Stimulated activated naive CD4-positive, alpha-beta T cell treated with Interleukin-2 at 50 U/mL for 16 hours (primary cell): ENCODE measurements at regions not wholly inside any gene's neighbourhood (a gene's known extent, or its start where the extent isn't known, plus 50 kb on each side); places are given as distances from the start of the nearest gene placed in this dataset.

ENCODE experiments used
- DNase-seq: peaks from one replicate; lab custom pipeline; 2025; lab: John Stamatoyannopoulos, UW

DNA sequence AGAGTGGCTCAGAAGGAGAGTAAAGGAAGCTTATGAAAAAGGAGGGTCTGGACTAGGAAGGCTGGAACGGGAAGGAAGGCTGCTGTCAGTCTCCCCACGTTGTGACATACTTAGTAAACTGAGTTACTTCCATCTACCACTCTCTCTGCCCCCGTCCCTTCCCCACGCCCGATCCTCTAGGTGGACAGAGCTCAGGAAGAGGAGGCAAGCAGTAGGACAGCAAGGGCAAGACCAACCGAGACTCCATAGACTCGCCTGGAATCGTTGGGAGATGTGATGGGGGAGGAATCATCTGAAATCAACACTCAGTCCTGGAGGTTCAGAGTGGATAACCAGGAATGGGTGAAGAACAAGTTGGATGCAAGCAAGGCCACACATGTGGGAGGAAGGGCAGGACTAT is 240.7 kb downstream of the BUD13 start:
- DNase-seq = no peak

DNA sequence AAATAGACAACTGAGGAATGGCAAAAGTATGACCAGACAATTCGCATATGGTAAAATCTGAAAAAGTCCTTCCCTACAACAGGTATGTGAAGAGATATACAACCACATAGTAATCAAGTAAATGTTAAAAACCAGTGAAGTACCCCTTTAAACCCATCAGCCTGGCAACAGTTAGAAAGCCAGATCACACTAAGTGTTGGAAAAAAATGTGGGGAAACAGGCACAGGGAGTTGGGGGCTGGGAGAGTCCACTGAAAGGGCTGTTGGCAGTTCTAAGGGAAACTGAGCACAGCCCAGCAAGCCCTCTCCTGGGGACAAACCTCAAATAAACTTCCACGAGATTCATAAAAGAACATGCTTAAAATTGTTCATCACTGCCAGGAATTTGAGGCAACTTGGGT is 242.1 kb downstream of the BUD13 start:
- no peak for DNase-seq

DNA sequence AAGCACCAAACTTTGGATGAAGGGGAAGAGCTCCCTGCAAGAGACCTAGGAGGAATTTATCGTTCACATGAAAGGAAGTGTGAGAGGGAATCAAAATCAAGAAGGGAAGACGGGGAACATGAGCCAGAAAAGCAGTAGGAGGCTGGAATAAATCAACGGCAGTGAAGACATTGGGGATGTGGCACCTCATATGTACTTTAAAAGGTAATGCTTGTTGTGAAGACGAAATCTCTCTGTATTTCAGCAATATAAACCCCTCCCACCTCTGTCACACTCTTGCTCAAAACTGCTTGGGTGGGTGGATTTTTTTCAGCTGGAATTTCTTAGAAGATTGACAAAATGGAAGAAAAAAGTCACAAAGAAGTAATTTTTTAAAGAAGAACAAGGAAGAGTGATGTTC is 243.5 kb downstream of the BUD13 start:
- DNase-seq = no peak

DNA sequence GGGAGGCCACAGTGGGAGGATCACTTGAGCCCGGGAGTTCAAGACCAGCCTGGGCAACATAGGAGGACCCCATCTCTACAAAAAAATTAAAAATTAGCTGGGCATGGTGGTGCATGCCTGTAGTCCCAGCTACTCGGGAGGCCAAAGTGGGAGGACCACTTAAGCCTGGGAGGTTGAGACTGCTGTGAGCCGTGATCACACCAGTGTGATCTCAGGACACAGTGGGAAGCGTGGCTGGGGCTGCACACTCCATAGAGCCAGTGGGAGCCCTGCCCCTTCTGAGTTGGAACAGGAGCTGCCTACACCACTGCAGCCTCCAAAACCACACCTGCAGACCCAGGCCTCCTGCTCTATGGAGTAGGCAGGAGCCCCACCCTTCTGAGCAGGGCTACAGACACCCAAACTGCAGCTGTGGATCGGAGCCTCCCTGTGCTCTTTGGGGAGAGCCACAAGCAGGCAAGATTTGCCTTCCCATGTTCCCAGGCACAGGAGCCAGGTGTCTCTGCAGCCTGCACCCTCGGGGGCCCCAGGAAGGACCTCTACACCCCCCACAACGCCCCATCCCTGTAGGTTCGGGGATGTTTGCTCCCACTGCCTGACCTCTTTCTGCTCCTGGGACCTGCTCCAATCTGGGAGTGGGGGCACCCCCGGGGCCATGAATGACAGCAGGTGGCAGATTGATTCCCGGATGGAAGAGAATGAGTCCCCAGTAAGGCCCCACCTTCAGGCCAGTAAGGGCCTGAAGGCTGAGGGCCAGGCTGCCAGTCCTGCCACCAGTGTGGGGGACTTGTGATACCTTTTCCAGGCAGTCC is 245.4 kb downstream of the BUD13 start:
- no peak for DNase-seq

DNA sequence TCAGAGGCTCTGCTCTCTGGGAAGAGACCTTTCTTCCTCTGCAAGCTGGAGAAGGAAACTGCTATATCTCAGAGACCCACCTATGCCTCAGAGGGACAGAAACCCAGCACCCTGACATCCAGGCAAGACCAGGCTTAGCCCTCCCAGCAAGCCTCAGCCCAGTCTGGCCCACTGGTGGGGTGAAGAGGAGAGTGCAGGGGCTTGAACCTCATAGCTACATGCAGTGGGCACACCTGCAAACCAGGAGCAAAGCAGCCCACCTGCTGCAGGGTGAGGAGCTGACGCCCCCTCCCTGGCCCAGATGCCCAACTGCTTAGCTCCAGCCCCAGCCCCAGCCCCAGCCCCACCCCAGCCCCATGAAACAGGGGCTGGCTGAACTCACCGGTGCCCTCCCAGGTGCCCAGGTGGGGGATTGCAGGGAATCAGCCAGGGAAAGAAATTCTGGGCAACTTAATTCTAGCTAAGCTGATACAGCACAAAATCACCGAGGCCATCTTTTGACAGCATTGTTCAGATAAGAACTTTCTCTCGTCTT is 246.8 kb downstream of the BUD13 start:
- DNase-seq = no peak

DNA sequence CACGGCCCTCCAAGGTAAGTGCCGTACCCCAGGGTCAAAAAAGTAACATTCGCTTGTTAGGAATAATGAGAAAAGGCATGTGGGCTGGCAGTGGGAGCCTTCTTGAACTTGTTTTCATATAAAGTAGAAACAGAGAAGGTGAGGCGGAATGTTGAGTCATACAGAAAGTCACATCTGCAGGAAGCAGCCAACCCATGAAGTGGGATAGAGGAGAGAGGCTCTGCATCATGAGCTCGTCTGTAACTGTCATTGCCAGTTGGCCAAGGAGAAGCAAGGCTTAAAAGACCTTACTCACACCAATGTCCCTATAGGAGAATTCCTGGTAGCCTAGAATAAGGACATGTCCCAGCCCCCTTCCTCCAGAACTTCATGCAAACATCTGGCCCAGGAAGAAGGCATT is 253.3 kb downstream of the BUD13 start:
- no peak for DNase-seq

DNA sequence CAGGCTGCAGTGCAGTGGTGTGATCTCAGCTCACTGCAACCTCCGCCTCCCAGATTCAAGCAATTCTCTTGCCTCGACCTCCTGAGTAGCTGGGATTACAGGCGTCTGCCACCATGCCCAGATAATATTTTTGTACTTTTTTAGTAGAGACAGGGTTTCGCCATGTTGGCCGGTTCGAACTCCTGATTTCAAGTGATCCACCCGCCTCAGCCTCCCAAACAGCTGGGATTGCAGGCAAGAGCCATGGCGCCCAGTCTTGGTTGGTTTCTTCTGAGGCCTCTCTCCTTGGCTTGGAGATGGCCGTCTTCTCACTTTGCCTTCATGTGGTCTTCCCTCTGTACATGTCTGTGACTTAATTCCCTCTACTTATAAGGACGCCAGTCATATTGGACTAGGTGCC is 254.6 kb downstream of the BUD13 start:
- DNase-seq = no peak

DNA sequence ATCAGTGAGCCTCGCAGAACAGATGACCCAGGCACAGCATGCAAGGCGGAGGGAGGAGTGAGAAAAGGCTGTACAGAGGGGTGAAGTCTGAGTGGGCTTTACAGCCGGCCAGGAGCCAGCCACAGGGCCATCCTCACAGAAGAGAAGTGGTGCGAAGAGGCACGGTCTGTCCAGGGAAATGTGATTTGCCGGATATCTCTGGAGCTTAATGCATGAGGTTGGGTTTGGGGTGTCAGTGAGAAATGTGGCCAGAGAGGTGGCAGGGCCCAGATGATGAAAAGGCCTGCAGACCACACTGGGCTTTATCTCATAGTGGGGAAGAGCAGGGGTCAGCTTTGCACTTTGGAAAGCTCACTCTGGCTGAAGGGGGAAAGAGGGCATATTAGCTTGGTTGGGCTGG is 255.2 kb downstream of the BUD13 start:
- DNase-seq = no peak

DNA sequence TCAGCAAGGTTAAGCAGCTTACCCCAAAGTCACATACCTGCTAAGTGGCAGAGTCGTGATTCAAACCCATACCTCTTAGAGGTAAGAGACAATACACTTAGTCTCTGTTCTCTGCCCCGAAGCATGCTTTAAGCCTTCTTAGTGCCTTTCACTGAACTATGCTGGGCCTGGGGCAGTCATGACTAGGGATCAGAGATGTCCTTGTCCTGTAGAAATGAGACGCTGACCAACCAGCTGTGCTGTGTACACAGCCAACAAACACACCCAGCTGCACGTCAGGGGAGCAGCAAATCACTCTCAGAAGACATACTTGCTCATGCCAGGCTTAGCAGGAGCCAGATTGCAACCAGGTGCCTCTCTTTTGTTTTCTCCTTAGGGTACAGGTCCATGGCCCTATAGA is 255.7 kb downstream of the BUD13 start:
- no peak for DNase-seq

DNA sequence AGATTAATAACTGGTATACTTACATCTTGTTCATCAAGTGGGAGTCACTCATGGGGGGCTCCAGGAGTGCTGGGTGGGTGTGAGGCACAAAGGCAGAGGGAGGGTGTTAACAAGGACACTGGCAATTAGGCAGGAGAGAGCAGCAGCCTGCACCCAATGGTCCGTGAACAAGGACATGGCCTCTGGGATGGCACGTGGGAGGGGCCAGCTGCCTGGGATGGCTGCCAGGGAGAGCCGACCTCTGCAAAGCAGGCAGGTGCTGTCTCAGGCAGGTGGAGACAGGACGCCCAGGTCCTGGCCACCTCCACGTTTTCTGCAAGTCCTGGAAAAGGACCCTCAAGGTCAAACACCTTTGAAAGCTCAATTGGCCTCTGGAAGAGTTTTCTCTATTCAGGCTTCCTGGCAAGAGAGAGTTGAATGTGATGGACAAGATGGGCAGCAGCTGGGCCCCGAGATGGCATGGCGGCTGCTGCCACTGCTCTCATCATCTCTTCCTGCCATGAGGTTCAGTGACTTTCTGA is 257.1 kb downstream of the BUD13 start:
- DNase-seq = no peak

DNA sequence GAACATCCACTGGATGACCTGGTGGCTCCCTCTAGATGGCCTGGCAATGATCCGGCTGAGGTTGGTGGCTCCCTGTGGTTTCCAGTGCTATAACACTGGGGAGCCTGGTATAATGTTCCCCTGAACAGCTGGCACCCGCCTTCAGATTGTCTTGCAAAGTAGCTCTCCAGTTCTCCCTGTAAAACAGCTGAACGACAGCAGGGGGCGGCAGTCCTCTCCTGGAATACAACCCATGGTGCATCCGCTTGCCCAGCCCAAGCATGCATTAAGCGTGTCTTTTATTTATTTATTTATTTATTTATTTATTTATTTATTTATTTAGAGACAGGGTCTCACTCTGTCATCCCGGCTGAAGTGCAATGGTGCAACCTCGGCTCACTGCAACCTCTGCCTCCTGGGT is 258.9 kb downstream of the BUD13 start:
- DNase-seq = no peak

DNA sequence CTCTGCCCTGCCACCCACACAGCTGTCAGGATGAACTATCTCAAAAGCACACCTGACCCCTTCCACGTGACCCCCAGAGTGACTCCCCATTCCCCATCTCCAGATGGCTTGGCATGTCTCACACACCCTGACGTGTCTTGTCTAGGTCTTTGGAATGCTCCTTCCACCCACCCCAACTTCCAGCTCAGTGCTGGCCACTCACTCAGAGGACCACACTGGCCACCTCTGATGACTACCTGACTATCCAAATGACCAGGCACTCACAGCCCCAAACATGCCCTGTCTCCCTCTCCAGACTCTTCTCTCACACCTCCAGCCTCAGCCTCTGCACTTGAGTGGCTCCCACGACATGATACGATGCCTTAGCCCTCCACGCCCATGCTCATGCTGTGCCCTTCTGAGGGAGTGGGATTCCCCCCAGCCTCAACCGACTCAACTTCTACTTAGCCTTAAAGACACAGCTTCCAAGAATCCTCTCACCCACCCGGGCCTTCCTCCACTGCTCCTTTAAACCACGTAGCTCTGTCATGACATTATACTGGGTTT is 259.4 kb downstream of the BUD13 start:
- DNase-seq = no peak

DNA sequence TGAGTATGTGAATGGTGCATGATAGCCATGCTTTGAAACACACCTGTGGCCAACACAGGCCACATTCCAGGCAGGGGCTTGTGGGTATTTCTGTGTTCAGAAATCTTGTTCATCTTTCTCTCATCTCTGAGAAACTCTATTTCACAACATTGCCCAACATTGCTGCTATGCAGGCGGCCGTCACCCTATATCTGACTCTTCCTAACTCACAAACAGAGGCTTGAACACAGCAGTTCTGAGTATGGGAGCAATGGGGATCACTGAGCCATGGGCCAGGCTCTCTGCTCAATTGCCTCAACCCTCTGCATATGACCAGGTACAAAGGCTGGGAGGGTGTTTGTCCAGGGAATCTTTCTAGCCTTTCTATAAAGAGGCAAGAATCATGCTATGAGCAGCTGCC is 259.9 kb downstream of the BUD13 start:
- DNase-seq = no peak

DNA sequence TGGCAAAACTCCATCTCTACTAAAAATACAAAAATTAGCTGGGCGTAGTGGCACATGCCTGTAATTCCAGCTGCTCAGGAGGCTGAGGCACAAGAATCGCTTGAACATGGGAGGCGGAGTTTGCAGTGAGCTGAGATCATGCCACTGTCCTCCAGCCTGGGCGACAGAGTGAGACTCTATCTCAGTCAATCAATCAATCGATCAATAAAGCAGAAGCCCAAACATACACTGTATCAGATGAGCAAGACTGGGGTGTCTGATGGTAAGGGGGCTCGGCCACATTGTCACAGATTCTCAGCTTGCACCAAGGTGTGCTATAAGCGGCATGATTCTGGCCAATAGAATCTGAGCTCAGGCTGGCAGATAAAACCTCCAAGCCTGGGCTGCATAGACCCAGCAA is 261.1 kb downstream of the BUD13 start:
- DNase-seq = no peak

DNA sequence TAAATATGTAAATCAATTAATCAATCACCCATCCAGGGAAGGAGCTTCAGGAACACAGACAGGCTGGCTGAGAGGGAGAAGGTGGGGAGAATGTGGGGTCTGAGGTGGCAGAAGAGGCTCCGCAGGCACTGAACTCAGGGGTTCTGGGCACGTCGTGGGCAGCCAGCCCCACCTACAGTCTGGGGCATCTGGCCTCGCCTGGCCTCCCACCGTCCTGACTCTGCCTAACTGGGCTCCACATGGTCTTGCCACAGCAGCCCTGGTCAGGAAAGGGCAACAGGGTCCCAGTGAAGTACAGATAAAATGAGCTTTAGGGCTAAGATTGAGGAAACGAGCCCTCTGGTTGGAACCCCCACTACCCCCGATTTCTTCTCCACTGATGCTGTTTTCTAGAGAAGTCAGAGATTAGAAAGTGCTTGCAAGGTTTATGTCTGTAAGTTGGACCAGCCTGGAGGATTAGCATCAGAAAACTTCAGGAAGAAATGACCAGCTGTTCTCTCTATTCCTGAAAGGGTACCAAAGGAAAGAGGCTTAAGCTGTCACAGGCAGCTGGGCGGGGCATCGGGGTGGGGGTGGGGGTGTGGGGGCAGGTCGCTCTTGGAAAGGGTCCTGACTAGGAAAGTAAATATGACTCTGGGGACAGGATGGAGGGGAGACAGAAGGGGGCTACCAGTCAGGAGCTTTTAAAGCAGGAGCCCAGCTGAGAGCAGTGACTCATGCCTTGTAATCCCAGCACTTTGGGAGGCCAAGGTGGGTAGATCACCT is 261.7 kb downstream of the BUD13 start:
- no peak for DNase-seq

DNA sequence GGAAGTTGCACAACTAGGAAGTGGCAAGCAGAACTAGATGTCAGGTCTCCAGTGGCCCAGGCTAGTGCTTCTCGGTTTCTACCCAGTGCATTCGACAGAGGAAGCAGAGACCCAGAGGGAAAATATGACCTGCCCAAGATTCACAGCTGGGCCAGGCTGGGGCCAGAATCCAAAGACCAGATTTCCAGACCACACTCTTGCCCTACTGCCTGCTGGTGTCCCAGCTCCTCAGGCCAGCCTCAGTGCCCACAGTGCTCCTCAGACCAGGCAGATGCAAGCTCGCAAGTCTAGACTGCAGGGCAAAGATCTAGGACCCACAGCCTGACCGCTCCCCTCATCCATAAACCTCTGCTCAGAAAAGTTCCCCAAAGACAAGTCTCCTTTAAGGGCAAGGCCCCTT is 262.6 kb downstream of the BUD13 start:
- DNase-seq = no peak

DNA sequence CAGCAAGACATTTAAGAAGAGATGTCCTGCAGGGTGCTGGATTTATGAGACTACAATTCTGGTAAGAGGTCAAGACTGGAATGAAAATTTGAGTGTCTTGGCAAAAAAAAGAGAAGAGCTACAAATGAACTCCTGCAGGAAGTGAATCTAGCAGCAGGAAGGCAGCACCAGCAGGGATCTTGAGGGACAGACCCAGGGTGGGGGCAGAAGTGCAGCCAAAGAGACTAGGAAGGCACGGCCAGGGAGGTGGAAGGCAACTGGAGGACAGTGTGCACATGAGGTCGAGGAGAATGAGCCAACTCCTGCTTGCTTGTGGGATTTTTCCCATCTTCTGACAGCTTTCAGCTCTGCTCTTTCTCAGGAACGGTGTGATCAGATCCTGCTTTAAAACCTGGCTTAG is 263.2 kb downstream of the BUD13 start:
- no peak for DNase-seq

DNA sequence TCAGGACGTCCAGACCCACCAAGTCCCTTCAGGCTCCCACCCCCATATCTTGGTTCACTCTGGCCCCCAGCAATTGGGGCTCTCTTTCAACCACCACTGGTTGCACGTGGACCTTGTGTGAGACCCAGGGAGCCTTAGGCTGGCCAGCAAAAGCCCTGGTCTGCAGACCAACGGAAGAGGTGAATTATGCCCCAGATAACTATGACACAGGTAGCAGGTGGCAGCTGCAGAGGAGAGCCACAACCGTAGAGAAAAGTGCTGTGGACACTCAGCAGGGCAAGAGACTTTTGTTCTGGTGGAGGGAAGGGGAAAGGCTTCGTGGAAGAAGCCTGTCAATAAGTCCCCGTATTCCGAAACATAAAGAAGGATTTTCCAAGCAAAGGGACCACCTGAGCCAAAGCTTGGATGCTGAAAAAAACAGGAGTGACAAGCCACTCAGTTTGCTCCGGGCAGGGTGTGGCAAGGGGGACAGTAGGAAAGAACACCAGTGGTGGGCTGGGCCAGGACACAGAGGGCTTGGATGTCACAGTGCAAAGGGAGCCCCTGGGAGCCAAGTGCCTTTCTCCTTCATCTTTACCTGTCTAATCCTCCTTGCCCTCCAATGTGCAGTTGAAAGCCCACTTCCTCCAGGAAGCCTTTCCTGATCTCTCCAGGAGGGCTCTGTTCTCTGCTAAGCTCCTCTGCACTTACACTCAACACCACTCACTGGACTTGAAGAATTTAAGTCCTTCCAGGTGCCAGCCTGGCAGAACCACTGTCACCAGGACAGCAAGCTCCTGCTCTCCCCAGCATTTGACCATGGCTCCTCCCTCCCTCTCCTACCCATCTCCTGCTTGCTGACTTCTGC is 264.7 kb downstream of the BUD13 start:
- DNase-seq = no peak

DNA sequence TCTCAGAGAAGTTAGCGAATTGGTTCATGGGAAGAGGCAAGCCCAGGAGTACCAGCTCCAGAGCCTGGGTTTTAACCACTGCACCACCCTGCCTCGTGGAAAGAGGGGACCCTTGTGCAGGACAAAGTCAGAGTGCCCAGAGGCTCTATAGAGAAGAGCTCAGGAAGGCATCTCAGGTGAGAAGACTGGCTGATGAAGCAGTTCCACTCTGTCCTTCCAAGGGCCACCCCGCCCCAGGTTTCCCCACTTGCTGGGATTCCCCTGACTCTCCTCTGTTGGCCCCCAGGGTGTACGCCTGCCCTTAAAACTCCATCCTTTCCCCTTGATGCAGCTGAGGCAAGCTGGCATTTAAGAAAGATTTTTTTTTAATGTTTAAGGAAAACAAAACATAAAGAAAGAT is 265.8 kb downstream of the BUD13 start:
- DNase-seq = no peak

DNA sequence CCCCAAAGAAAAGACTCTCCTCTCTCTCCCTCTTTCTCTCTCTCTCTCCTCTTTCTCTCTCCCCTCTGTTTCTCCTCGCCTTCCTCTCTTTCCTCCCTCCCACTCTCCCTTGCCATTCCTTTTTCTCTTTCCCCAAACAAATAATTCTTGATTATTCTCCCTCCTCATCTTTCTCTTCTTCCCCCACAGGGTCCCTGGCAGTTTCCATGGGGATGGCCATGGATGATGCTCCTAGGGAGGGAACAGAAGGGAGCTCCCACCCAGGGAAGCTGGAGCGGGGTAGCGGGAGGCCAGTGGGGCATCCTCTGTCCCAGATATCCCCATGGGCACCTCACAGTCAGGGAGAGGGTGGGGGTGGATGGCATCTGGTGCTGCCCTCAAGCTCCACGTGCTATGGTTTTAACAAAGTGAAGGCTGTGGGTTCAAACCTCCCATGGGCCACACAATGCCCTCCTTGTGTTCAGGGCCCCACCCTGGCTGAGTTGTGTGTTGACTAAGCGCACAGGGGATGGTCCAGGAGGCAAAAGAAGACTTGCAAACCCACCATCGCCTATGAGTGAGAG is 266.4 kb downstream of the BUD13 start:
- DNase-seq = no peak
